ENCODE measurements at regions not wholly inside any gene's neighbourhood (a gene's known extent, or its start where the extent isn't known, plus 50 kb on each side); places are given as distances from the start of the nearest gene placed in this dataset.

DNA sequence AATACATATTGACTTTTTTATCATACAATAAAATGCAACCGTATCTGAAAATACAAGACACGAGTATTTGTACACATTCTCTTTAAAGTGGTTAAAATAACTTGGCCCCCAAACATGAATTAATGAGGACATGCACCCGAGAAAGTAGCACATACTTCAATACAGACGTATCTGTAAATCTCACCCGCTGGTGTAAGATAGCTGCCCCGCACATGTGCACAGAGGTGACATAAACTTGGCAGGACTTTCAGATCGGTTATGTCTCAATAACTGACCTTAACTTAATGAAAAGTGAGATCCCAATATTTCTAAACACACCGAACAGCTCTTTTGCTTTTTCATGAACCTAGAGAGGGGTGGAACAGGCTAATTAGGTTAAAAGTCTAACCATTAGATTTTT lies 91.5 kb upstream of the RPS6KA2 start:
- intact Hi-C loops (cut with DNase I; ENCODE audit: low total_unique reads) = no loop called here
- WGBS, 2 donors = 69 to 72% methylated on average over 8 of the region's 8 CpGs
- no peak overlapping the region for H3K4me3 ChIP-seq (ENCODE audit: low read depth, poor library complexity, severe bottlenecking)
- TF ChIP-seq CTCF (IDR thresholded peaks at IDR 0.05) (no peak), POLR2A (IDR thresholded peaks at IDR 0.05) (no peak)
- DNase-seq (ENCODE audit: low spot score in 2 of 2) = no peak

DNA sequence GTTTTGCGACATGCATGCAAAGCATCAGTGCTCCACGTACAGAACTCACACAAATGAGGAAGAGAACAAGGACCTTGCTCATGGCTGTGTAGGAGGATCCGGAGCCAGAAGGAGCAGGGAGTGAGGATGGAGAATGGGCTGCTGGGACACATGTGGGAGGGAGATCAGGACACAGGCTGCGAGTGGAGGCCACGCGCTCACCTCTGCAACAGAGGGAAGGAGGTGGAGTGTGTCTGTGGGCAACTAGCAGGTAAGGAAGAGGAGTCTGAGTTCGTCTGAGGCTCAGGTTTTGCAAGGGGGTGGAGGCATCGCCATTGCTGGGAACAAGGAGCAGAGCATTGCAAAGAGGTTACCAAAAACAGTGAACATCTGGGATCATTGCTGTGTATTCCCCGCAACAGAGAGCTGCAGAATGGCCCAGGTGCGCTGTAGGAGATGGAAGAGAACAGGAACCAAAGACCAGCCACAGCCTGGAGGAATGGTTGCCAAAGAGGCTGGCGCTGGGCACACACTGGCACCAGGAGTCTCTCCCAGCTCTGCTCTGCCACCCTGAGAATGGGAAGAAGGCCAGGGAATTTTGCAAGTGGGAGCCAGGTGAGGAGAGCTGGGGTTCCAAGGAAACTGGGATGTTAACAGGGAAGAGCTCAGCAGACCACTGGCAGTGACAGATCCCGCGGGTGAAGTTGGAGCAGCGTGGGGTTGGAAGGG lies 90.0 kb upstream of the RPS6KA2 start:
- TF ChIP-seq POLR2A (IDR thresholded peaks at IDR 0.05) (no peak), CTCF (IDR thresholded peaks at IDR 0.05) (no peak)
- WGBS, 2 donors = 79 to 82% methylated on average over 14 of the region's 14 CpGs
- intact Hi-C loops (cut with DNase I; ENCODE audit: low total_unique reads) = no loop called here
- H3K4me3 ChIP-seq (ENCODE audit: low read depth, poor library complexity, severe bottlenecking) = no peak overlapping the region
- no peak for DNase-seq (ENCODE audit: low spot score in 2 of 2)

DNA sequence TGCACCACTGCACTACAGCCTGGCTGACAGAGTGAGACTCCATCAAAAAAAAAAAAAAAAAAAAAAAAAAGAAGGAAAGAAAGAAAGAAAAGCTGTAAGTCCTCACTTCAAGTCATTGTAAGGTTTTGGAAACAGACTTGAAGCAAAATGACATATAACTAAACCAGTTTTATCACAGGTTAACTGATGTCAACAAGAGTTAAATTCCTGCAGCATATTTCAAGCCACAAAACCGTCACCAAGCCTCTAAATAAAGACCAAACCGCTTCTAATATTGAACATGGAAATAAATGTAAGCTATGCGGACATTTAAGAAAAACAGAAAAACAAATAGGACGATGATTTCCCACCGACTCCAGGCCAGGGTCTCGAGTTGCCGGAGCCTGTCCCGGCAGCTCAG lies 88.9 kb upstream of the RPS6KA2 start:
- no peak for DNase-seq (ENCODE audit: low spot score in 2 of 2)
- WGBS, 2 donors = 72 to 76% methylated on average over 8 of the region's 8 CpGs
- no peak for TF ChIP-seq POLR2A (IDR thresholded peaks at IDR 0.05)
- TF ChIP-seq CTCF (IDR thresholded peaks at IDR 0.05) = no peak
- intact Hi-C loops (cut with DNase I; ENCODE audit: low total_unique reads) = no loop called here
- no peak overlapping the region for H3K4me3 ChIP-seq (ENCODE audit: low read depth, poor library complexity, severe bottlenecking)

GRCh38 chr6:166715065-166715464 lies 88.0 kb upstream of the RPS6KA2 start:
- no peak overlapping the region for H3K4me3 ChIP-seq (ENCODE audit: low read depth, poor library complexity, severe bottlenecking)
- intact Hi-C loops (cut with DNase I; ENCODE audit: low total_unique reads) = no loop called here
- DNase-seq (ENCODE audit: low spot score in 2 of 2) = no peak
- WGBS, 2 donors = 79 to 88% methylated on average over 7 of the region's 7 CpGs
- TF ChIP-seq POLR2A (IDR thresholded peaks at IDR 0.05) (no peak), CTCF (IDR thresholded peaks at IDR 0.05) (no peak)

- intact Hi-C loops (cut with DNase I; ENCODE audit: low total_unique reads) = no loop called here
- no peak for TF ChIP-seq POLR2A (IDR thresholded peaks at IDR 0.05)
- no peak for TF ChIP-seq CTCF (IDR thresholded peaks at IDR 0.05)
- 90 to 98% methylated on average over 10 of the region's 10 CpGs for WGBS, 2 donors
- no peak overlapping the region for H3K4me3 ChIP-seq (ENCODE audit: low read depth, poor library complexity, severe bottlenecking)
- DNase-seq (ENCODE audit: low spot score in 2 of 2) = no peak
Measured at GRCh38 chr6:166714581-166714980, 87.5 kb upstream of the RPS6KA2 start.

GRCh38 chr6:166714187-166714510 lies 87.1 kb upstream of the RPS6KA2 start:
- no peak for DNase-seq (ENCODE audit: low spot score in 2 of 2)
- 94 to 98% methylated on average over 2 of the region's 2 CpGs for WGBS, 2 donors
- H3K4me3 ChIP-seq (ENCODE audit: low read depth, poor library complexity, severe bottlenecking) = no peak overlapping the region
- intact Hi-C loops (cut with DNase I; ENCODE audit: low total_unique reads) = no loop called here
- no peak for TF ChIP-seq POLR2A (IDR thresholded peaks at IDR 0.05)
